ENCODE measurements at regions not wholly inside any gene's neighbourhood (a gene's known extent, or its start where the extent isn't known, plus 50 kb on each side); places are given as distances from the start of the nearest gene placed in this dataset.

DNA sequence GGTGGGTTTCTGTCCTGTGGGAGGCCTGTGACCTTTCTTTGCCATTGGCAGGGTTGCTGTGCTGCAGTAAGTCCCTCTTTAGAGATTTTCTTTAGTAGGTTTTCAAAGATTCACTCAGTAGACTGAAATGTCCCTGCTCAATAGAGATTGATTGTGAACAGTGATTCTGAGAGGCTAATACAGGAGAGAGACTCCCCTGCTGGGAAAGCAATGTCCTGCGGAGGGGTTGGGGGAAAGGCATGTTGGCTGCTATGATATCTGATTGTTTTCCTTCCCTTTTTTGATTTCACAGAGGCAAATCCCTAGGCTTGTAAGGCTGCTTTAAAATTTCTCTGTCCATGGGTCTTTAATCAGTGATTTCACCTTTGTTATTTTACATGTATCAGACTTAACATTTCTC lies 589.9 kb downstream of the ADGRL2 start:
- H3K4me3 ChIP-seq, result no peak overlapping the region
- TF ChIP-seq CTCF (IDR thresholded peaks at IDR 0.05), result no peak
- H3K27ac ChIP-seq, result no peak overlapping the region
- DNase-seq (ENCODE audit: low spot score), result no peak

DNA sequence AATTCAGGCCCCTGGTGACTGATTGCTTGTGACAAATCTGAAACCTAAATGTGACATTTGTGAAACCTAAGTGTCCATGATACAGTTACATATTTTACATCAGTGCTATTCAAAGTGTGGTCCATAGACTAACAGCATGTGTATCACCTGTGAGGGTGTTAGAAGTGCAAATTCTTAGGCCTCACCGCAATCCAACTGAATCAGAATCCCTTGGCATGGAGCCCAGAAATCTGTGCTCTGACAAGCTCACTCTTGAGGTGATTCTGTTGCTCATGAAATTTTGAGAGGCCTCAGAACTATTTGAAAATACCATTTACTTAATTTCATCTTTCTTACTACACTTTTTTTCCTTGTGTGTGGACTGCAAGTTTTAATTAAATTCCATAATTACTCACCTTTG lies 587.9 kb downstream of the ADGRL2 start:
- Histone ChIP-seq H3K4me3 (no peak overlapping the region), H3K27ac (no peak overlapping the region)
- TF ChIP-seq CTCF (IDR thresholded peaks at IDR 0.05), result no peak
- no peak for DNase-seq (ENCODE audit: low spot score)

- no peak overlapping the region for H3K27ac ChIP-seq
- DNase-seq (ENCODE audit: low spot score), result no peak
- H3K4me3 ChIP-seq, result no peak overlapping the region
- TF ChIP-seq CTCF (IDR thresholded peaks at IDR 0.05), result no peak
These were observed 586.3 kb downstream of the ADGRL2 start for GRCh38 chr1:82387012-82387366.

- no peak for DNase-seq (ENCODE audit: low spot score)
- H3K27ac ChIP-seq, result no peak overlapping the region
- TF ChIP-seq CTCF (IDR thresholded peaks at IDR 0.05), result no peak
- H3K4me3 ChIP-seq, result no peak overlapping the region
These were observed 585.8 kb downstream of the ADGRL2 start for GRCh38 chr1:82386365-82387011.

DNA sequence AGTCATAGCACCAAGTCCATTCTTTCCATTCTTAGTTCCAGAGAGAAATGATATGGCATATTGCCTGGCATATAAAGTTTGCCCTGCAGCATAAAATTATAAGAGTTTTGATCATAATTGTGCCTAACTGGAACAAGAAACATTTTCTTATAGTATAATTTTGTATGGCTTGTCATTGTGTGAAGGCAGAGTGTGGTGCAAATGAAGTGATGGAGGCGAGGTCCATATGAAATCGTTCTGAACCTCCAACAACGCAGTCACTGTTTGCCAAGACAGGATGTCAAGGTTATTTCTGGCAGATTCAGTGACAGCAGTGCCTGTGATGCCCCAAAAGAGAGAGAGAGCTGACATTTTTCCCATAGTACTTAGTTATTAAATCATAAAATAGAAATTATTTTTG lies 584.0 kb downstream of the ADGRL2 start:
- H3K4me3 ChIP-seq, result no peak overlapping the region
- no peak overlapping the region for H3K27ac ChIP-seq
- no peak for DNase-seq (ENCODE audit: low spot score)
- no peak for TF ChIP-seq CTCF (IDR thresholded peaks at IDR 0.05)

DNA sequence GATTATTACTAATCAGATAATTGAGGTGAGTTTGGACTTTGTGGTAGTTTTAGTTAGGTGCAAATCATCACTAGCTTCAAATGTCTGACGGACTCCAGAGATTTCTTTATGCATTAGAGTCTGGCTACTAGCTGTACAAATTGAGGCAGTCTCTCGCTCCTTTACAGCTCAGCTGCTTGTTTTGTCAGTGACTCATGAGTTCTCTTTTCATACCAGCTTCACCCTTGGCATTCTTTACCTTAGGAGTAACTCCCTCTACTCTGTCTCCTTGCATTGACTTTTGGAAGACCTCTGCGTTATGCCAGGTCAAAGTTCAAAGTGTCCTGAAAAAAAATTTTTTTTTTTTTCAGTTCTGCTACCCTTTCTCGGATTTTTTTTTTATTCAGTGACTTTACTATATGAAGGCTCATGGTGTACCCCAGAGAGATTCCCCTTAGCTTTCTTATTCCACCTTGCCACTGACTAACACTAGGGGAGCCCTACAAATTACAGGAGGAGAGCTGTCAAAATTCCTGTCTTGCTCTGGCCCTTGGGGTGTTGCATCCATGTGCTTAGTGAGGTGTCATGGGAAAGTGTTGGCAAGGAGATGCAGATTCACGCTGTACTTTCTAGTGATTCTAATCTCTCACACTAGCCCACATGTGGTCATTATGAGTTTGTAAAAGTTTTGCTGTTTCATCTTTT lies 576.6 kb downstream of the ADGRL2 start:
- no peak overlapping the region for H3K4me3 ChIP-seq
- DNase-seq (ENCODE audit: low spot score), result no peak
- H3K27ac ChIP-seq, result no peak overlapping the region
- TF ChIP-seq CTCF (IDR thresholded peaks at IDR 0.05), result no peak

DNA sequence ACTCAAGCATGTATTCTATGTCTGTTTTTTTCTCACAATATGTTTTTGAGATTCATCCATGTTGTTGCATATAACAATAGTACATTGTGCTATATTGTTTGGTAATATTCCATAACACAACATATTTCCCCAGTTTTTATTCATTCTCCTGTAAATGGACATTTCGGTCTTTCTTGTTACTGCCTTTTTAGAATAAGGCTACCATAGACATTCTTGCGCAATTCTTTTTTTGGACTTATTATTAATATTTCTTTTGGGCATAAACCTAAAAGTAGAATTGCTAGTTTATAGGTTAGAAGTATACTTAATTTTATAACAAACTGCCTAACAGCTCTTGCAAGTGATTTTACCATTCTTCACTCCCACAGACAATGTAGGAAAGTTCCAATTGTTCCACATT lies 573.0 kb downstream of the ADGRL2 start:
- TF ChIP-seq CTCF (IDR thresholded peaks at IDR 0.05), result no peak
- Histone ChIP-seq H3K4me3 (no peak overlapping the region), H3K27ac (no peak overlapping the region)
- DNase-seq (ENCODE audit: low spot score), result no peak

Measured in coronary artery (tissue), 2 donors.